BJ (cell line): ENCODE measurements at regions not wholly inside any gene's neighbourhood (a gene's known extent, or its start where the extent isn't known, plus 50 kb on each side); places are given as distances from the start of the nearest gene placed in this dataset.

ENCODE experiments used
- CTCF ChIA-PET: fragments of 350-600 bp; formaldehyde crosslinking; extraction: SDS; loops from one replicate; lab custom pipeline; 2021; ENCODE audit warnings: antibody characterized with exemption, inconsistent platforms; lab: Yijun Ruan, JAX
- POLR2A ChIA-PET: fragments of 300-600 bp; sonication (Branson Sonifier 250); formaldehyde crosslinking; extraction: SDS; loops from one replicate; lab custom pipeline; 2021; ENCODE audit warnings: antibody characterized with exemption; lab: Charles Lee
- DNase-seq: peaks from one replicate; pipeline ENCODE4 v3.0.0-alpha.2; 2011; ENCODE audit warnings: low read depth
- H3K27me3 ChIP-seq: 2 replicates; pipeline ENCODE4 v1.6.0; 2011; ENCODE audit warnings: low read length; ENCODE audit not compliant: control insufficient read depth, insufficient read depth
- H3K36me3 ChIP-seq: 2 replicates; pipeline ENCODE4 v1.5.1; 2011; ENCODE audit warnings: low read length; ENCODE audit not compliant: control insufficient read depth, insufficient read depth
- H3K4me3 ChIP-seq: 2 replicates; pipeline ENCODE4 v1.5.1; 2011; ENCODE audit warnings: low read depth, mild to moderate bottlenecking, control low read depth, low read length
- CTCF ChIP-seq: IDR thresholded peaks from 2 replicates; pipeline ENCODE4 v1.5.1; 2011; ENCODE audit warnings: low read depth, mild to moderate bottlenecking, control low read depth, inconsistent platforms, low read length, moderate library complexity; ENCODE audit not compliant: insufficient read depth

GRCh38 chr3:124599779-124600693 lies 130.2 kb upstream of the UMPS start:
- no peak overlapping the region for H3K4me3 ChIP-seq
- H3K27me3 ChIP-seq: peaks cover 2% of the 10 kb centered on the region; the same call in 1 of the 2 replicates
- no peak for TF ChIP-seq CTCF
- ChIA-PET CTCF (no interaction called here), POLR2A (no interaction called here)
- H3K36me3 ChIP-seq: no peaks in the 10 kb centered on the region
- no peak for DNase-seq

GRCh38 chr3:124600765-124601164 lies 129.5 kb upstream of the UMPS start:
- no peak for TF ChIP-seq CTCF
- H3K27me3 ChIP-seq: peaks cover 2% of the 10 kb centered on the region; the same call in 1 of the 2 replicates

GRCh38 chr3:124601190-124601589 lies 129.1 kb upstream of the UMPS start:
- no peak for DNase-seq
- POLR2A ChIA-PET: no interaction called here

More at GRCh38 chr3:124600765-124601164, 129.5 kb upstream of the UMPS start:
- POLR2A ChIA-PET: no interaction called here
- CTCF ChIA-PET: interaction anchor here (0.5 to 1.0 kb wide), 2 partner anchors 9 to 87 kb away, joined by 3 read pairs; no protein-coding TSS in a partner anchor
- Histone ChIP-seq H3K36me3 (no peaks in the 10 kb centered on the region), H3K4me3 (no peak overlapping the region)
- DNase-seq: no peak

GRCh38 chr3:124602980-124603627 lies 127.1 kb upstream of the UMPS start:
- no peak for TF ChIP-seq CTCF
- Histone ChIP-seq H3K4me3 (no peak overlapping the region), H3K36me3 (no peaks in the 10 kb centered on the region), H3K27me3 (peaks cover 2% of the 10 kb centered on the region; the same call in 1 of the 2 replicates)
- CTCF ChIA-PET: interaction anchor here (0.6 to 1.5 kb wide), 2 partner anchors 10 to 976 kb away, joined by 3 to 4 read pairs; no protein-coding TSS in a partner anchor
- POLR2A ChIA-PET: no interaction called here
- DNase-seq: no peak

More at GRCh38 chr3:124601190-124601589, 129.1 kb upstream of the UMPS start:
- no peak for TF ChIP-seq CTCF
- no peak overlapping the region for H3K4me3 ChIP-seq
- peaks cover 2% of the 10 kb centered on the region; the same call in 1 of the 2 replicates for H3K27me3 ChIP-seq
- CTCF ChIA-PET: interaction anchor here (0.5 to 1.0 kb wide), 3 partner anchors 9 to 86 kb away, joined by 3 to 4 read pairs (median 3); no protein-coding TSS in a partner anchor
- no peaks in the 10 kb centered on the region for H3K36me3 ChIP-seq
